ENCODE measurements at regions not wholly inside any gene's neighbourhood (a gene's known extent, or its start where the extent isn't known, plus 50 kb on each side); places are given as distances from the start of the nearest gene placed in this dataset.
"Not testable (repeated sequence)": the region's sequence is repeated elsewhere in the genome, so short reads cannot be mapped to it uniquely, and the experiment has no call there.

DNA sequence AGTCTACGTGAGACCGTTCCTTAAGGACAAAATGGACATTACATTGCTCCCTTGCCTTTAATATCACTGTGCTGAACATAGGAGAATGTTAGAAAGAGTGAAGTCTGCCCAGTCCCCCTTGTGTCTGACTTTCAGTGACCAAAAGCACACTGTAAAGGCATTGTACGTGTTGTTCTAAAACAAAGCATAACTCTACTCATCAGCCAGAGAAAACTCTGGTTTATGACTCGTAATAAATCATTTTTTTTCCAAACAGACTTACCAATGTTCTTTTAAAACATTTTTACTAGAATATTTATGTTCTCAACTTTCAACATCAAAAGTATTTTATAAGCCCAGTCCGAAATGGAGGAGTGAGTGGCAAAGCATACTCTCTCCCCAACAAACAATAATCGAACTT, 262.5 kb downstream of the GJA1 start:
- CTCF ChIA-PET, result no interaction called here
- no peak overlapping the region for H3K27ac ChIP-seq (ENCODE audit: low read depth, low read length)
- no peak for DNase-seq (ENCODE audit: low read depth, low spot score)
- TF ChIP-seq, protein P1, sequence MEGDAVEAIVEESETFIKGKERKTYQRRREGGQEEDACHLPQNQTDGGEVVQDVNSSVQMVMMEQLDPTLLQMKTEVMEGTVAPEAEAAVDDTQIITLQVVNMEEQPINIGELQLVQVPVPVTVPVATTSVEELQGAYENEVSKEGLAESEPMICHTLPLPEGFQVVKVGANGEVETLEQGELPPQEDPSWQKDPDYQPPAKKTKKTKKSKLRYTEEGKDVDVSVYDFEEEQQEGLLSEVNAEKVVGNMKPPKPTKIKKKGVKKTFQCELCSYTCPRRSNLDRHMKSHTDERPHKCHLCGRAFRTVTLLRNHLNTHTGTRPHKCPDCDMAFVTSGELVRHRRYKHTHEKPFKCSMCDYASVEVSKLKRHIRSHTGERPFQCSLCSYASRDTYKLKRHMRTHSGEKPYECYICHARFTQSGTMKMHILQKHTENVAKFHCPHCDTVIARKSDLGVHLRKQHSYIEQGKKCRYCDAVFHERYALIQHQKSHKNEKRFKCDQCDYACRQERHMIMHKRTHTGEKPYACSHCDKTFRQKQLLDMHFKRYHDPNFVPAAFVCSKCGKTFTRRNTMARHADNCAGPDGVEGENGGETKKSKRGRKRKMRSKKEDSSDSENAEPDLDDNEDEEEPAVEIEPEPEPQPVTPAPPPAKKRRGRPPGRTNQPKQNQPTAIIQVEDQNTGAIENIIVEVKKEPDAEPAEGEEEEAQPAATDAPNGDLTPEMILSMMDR (IDR thresholded peaks at IDR 0.05; ENCODE audit: low read depth, low read length), result no peak
- no peaks in the 10 kb centered on the region for H3K27me3 ChIP-seq (ENCODE audit: control insufficient read depth, insufficient read depth, low read length)
- peaks cover 2% of the 10 kb centered on the region for H3K9me3 ChIP-seq (ENCODE audit: control insufficient read depth, insufficient read depth, low read length)
- POLR2A ChIA-PET, result no interaction called here
- H3K4me3 ChIP-seq (ENCODE audit: low read depth, low read length), result no peak overlapping the region

DNA sequence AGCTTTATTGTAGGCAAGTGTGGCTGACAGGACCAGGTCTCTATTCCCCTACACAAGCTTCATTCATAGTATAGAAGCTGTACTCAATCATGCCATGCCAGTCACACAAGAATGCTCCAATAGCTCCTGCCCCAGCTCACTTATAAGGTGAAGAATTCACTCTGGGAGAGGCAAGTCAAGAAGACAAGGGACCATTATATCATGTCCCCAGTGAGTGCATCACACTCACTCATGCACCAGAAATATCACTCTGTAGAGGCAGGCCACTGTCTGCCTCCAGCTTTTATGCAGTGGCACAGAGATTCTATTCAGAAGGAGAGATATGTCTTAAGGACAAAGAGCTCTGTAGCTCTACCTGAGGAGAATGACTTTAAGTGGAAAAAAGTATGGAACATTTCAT, 263.2 kb downstream of the GJA1 start:
- ChIA-PET CTCF (interaction anchor here (0.5 to 1.4 kb wide), 3 partner anchors 52 to 254 kb away, joined by 3 to 4 read pairs (median 3); no protein-coding TSS in a partner anchor), POLR2A (no interaction called here)
- H3K27me3 ChIP-seq (ENCODE audit: control insufficient read depth, insufficient read depth, low read length), result no peaks in the 10 kb centered on the region
- no peak overlapping the region for H3K4me3 ChIP-seq (ENCODE audit: low read depth, low read length)
- no peak for DNase-seq (ENCODE audit: low read depth, low spot score)
- H3K9me3 ChIP-seq (ENCODE audit: control insufficient read depth, insufficient read depth, low read length), result peaks cover 8% of the 10 kb centered on the region
- no peak overlapping the region for H3K27ac ChIP-seq (ENCODE audit: low read depth, low read length)
- TF ChIP-seq, protein P1 (IDR thresholded peaks at IDR 0.05; ENCODE audit: low read depth, low read length), result no peak

DNA sequence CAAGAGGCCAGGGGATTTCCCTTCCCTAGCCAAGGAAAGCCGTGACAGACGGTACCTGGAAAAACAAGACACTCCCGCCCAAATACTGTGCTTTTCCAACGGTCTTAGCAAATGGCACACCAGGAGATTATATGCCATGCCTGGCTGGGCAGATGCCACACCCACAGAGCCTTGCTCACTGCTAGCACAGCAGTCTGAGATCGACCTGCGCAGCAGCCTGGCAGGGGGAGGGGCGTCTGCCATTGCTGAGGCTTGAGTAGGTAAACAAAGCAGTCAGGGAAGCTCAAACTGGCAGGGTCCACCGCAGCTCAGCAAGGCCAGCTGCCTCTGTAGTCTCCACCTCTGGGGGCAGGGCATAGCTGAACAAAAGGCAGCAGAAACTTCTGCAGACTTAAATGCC, 267.7 kb downstream of the GJA1 start:
- POLR2A ChIA-PET; DNase-seq (ENCODE audit: low read depth, low spot score); H3K4me3 ChIP-seq (ENCODE audit: low read depth, low read length); H3K27me3 ChIP-seq (ENCODE audit: control insufficient read depth, insufficient read depth, low read length); H3K9me3 ChIP-seq (ENCODE audit: control insufficient read depth, insufficient read depth, low read length); H3K27ac ChIP-seq (ENCODE audit: low read depth, low read length); CTCF ChIA-PET: not testable (repeated sequence)

DNA sequence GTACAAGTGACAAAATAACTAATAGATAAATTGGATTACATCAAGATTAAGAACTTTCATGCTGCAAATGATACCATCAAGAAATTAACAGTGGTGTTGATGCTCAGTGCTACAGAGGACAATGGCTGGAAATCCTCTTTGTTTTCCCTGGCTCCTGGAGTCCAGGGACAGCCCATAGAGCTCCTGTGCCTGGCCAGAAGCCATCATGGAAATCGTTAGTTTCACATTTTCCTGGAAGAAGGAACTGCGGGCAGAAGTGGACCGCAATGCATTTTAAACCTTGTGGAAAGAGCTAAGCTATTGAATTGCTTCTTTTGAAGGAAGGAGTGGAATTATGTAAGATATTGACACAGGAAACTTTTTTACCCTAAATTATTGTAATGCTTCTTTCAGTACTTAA, 276.0 kb downstream of the GJA1 start:
- TF ChIP-seq, protein P1 (IDR thresholded peaks at IDR 0.05; ENCODE audit: low read depth, low read length), result no peak
- H3K4me3 ChIP-seq (ENCODE audit: low read depth, low read length), result no peak overlapping the region
- DNase-seq (ENCODE audit: low read depth, low spot score), result no peak
- CTCF ChIA-PET, result no interaction called here
- H3K27ac ChIP-seq (ENCODE audit: low read depth, low read length), result no peak overlapping the region
- POLR2A ChIA-PET, result no interaction called here
- H3K9me3 ChIP-seq (ENCODE audit: control insufficient read depth, insufficient read depth, low read length), result no peaks in the 10 kb centered on the region
- H3K27me3 ChIP-seq (ENCODE audit: control insufficient read depth, insufficient read depth, low read length), result no peaks in the 10 kb centered on the region

DNA sequence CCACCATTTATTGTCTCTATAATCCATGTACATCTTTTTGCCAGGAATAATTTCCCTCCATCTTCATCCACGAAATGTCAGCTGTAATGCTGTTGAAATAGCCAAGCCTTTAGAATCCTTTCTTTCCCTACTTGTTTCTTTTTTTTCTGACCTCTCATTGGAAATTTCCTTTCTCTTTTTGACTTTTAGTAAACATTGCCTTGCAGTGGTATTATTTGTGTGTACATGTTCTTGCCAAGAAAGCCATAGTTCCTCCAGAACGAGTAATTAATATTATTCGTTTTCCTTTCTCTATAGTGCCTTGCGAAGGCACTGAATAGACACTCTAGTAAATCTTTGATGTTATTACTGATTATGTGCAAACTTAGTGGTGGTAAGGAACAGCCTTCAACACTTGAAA, 282.2 kb downstream of the GJA1 start:
- Histone ChIP-seq H3K4me3 (ENCODE audit: low read depth, low read length) (no peak overlapping the region), H3K27me3 (ENCODE audit: control insufficient read depth, insufficient read depth, low read length) (no peaks in the 10 kb centered on the region), H3K27ac (ENCODE audit: low read depth, low read length) (no peak overlapping the region), H3K9me3 (ENCODE audit: control insufficient read depth, insufficient read depth, low read length) (peaks cover 2% of the 10 kb centered on the region; the same call in 1 of the 2 replicates)
- TF ChIP-seq, protein P1 (IDR thresholded peaks at IDR 0.05; ENCODE audit: low read depth, low read length), result no peak
- ChIA-PET POLR2A (no interaction called here), CTCF (no interaction called here)
- DNase-seq (ENCODE audit: low read depth, low spot score), result no peak

DNA sequence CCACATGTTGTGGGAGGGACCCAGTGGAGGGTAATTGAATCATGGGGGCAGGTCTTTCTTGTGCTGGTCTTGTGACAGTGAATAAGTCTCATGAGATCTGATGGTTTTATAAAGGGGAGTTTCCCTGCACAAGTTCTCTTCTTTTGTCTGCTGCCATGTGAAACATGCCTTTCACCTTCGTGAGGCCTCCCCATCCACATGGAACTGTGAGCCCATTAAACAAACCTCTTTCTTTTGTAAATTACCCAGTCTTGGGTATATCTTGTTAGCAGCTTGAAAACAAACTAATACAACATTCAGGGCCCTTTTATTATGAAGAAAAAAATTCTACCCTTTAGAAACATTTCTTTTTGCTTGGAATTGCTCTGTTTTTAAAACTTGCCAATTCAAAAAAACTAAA, 285.4 kb downstream of the GJA1 start:
- H3K4me3 ChIP-seq (ENCODE audit: low read depth, low read length); POLR2A ChIA-PET; CTCF ChIA-PET; H3K27me3 ChIP-seq (ENCODE audit: control insufficient read depth, insufficient read depth, low read length); H3K9me3 ChIP-seq (ENCODE audit: control insufficient read depth, insufficient read depth, low read length); H3K27ac ChIP-seq (ENCODE audit: low read depth, low read length); DNase-seq (ENCODE audit: low read depth, low spot score): not testable (repeated sequence)

Data from AG04450 (cell line).